ENCODE measurements at regions not wholly inside any gene's neighbourhood (a gene's known extent, or its start where the extent isn't known, plus 50 kb on each side); places are given as distances from the start of the nearest gene placed in this dataset.

DNA sequence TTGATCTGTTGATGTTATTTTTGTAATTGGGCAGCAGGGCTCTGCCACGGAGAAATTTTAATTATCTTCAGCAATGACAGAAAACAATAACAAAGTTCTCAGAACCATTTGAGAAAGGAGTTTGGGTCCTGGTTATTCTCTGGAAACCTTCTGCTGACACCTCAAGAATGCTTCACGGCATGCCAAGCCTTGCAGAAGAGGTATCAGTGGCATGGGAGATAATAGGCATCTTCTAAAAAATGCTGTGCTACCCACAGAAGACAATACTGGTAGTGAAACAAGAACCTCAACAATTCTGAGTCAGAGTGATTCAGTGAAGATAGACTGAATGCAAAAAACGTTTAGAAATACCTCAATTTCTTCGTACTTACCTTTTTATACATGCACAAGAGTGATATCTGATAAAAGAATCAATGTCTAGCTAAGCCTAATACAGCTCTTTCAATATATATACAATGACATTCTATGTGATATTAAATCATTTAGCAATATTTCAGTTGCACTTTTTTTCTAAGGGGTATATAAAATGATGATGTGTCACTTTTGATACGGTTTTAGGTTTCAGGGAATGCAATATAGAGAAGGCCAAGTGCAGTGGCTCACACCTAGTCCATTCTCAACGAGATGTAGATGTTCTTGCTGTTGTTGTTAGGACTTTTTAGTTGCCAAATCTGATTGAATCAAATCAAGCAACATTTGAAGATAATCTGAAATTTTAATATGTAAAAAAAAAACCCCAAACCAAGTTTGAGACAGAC lies 110.4 kb upstream of the COL21A1 start:
- intact Hi-C loops (cut with micrococcal nuclease): no loop called here
- H3K4me3 Mint-ChIP-seq: no peak overlapping the region
- H3K4me1 Mint-ChIP-seq (ENCODE audit: low read depth): no peaks in the 10 kb centered on the region
- CTCF ChIA-PET: interaction anchor here (0.6 to 2.5 kb wide), 7 partner anchors 46 to 563 kb away, joined by 3 to 15 read pairs (median 8); no protein-coding TSS in a partner anchor
- DNase-seq: no peak
- no peaks in the 10 kb centered on the region for H3K36me3 Mint-ChIP-seq (ENCODE audit: low read depth)
- no peak overlapping the region for H3K27ac Mint-ChIP-seq
- H3K27me3 Mint-ChIP-seq (ENCODE audit: low read depth): no peaks in the 10 kb centered on the region
- H3K9me3 Mint-ChIP-seq: peaks cover 2% of the 10 kb centered on the region

DNA sequence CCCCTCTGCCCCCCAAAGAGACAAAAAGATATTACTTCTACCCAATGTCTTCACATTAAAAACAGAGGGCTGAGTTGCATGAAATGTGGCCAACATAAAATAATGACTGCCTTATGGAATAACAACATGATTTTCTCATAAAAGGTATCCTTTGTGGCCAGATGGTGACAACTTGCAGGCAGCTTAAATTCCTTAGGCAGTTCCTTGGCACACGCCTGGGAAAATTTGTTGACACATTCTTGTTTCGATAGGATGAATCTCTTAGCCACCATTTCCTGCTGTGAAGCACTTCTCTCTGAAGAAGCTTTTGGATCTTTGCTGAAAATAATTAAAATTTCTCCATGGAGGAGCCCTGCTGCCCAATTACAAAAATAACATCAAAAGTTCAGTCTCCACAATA lies 109.0 kb upstream of the COL21A1 start:
- Mint-ChIP-seq H3K9me3 (peaks cover 2% of the 10 kb centered on the region), H3K4me1 (ENCODE audit: low read depth) (no peaks in the 10 kb centered on the region), H3K27ac (no peak overlapping the region), H3K36me3 (ENCODE audit: low read depth) (no peaks in the 10 kb centered on the region), H3K27me3 (ENCODE audit: low read depth) (no peaks in the 10 kb centered on the region), H3K4me3 (no peak overlapping the region)
- intact Hi-C loops (cut with micrococcal nuclease): no loop called here
- CTCF ChIA-PET: interaction anchor here (1.4 to 2.5 kb wide), 2 partner anchors 214 to 237 kb away, joined by 4 to 9 read pairs; no protein-coding TSS in a partner anchor
- no peak for DNase-seq

DNA sequence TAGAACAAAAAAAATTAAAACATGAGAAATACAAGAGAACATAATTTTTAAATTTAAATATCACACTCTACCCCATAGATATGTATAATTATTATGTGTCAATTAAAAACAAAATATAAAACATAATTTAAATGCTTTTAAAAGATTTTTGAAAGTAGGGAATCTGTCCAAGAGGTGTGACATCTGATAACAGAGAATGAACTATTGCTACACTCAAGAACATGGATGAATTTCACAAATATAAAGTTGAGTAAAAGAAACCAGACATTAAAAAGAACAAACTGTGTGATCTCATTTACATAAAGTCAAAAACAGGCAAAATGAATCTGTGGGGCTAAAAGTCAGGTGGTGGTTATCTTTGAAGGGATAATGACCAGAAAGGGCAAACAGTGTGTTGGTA lies 106.5 kb upstream of the COL21A1 start:
- Mint-ChIP-seq H3K4me1 (ENCODE audit: low read depth) (no peaks in the 10 kb centered on the region), H3K4me3 (no peak overlapping the region), H3K27me3 (ENCODE audit: low read depth) (no peaks in the 10 kb centered on the region), H3K36me3 (ENCODE audit: low read depth) (no peaks in the 10 kb centered on the region), H3K27ac (no peak overlapping the region), H3K9me3 (peaks cover 2% of the 10 kb centered on the region)
- DNase-seq: no peak
- intact Hi-C loops (cut with micrococcal nuclease): no loop called here
- CTCF ChIA-PET: interaction anchor here (1.0 kb wide), 2 partner anchors 284 to 344 kb away, joined by 3 read pairs; no protein-coding TSS in a partner anchor

DNA sequence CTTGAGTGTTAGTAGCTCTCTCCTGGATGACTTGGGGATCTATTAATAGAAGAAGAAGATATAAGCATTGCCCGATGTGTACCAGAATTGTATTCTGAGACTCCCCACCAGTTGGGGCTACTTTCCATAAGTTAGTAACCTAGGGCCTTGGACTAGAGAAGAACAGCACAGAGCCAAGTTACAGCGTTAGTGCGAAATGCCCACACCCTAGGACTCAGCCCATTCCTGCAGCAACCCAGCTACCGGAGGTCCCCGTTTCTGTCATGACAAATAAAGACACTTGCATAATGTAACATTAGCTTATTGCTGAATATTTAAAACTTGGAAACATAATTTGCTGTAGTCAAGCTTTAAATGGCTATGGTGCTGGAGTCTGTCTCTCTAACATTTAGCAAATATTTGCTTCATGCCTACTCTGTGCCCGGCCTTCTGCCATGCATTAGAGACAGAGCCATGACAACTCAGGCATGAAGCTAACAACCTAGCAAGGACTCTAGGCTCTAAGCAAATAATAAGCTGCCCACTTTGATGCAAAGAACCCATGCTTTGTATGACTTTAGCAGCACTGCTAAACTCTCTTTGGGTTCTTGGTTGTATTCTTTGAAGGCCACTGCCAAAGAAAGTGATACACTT lies 103.4 kb upstream of the COL21A1 start:
- H3K27ac Mint-ChIP-seq: no peak overlapping the region
- no peaks in the 10 kb centered on the region for H3K36me3 Mint-ChIP-seq (ENCODE audit: low read depth)
- intact Hi-C loops (cut with micrococcal nuclease): no loop called here
- peaks cover 11% of the 10 kb centered on the region for H3K27me3 Mint-ChIP-seq (ENCODE audit: low read depth)
- H3K4me3 Mint-ChIP-seq: no peak overlapping the region
- no peaks in the 10 kb centered on the region for H3K4me1 Mint-ChIP-seq (ENCODE audit: low read depth)
- no peak for DNase-seq
- peaks cover 2% of the 10 kb centered on the region for H3K9me3 Mint-ChIP-seq
- CTCF ChIA-PET: interaction anchor here (0.9 to 1.6 kb wide), 2 partner anchors 219 to 289 kb away, joined by 3 to 6 read pairs; no protein-coding TSS in a partner anchor

DNA sequence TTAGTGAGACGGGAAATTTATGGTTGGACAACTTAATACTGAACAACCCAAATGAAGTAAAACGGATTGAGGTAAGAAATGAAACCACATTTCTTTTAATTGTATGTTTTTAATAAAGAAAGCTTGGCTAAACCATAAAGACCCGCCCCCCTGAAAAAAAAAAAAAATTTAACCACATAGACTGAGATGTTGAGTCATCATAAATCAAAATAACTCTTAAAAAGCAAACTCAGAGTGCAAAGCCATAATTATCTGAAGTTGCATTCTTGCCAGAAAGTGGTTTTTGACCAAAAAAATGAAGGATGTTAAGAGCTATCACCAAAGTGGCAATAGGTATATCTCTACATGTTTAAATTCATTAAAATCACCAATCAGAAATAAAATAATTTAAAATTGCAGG lies 101.8 kb upstream of the COL21A1 start:
- Mint-ChIP-seq H3K4me3 (no peak overlapping the region), H3K9me3 (peaks cover 2% of the 10 kb centered on the region), H3K27me3 (ENCODE audit: low read depth) (peaks cover 11% of the 10 kb centered on the region), H3K4me1 (ENCODE audit: low read depth) (no peaks in the 10 kb centered on the region), H3K27ac (no peak overlapping the region), H3K36me3 (ENCODE audit: low read depth) (no peaks in the 10 kb centered on the region)
- CTCF ChIA-PET: interaction anchor here (0.7 kb wide), 1 partner anchor 41 kb away, joined by 9 read pairs; no protein-coding TSS in a partner anchor
- intact Hi-C loops (cut with micrococcal nuclease): no loop called here
- DNase-seq: no peak

DNA sequence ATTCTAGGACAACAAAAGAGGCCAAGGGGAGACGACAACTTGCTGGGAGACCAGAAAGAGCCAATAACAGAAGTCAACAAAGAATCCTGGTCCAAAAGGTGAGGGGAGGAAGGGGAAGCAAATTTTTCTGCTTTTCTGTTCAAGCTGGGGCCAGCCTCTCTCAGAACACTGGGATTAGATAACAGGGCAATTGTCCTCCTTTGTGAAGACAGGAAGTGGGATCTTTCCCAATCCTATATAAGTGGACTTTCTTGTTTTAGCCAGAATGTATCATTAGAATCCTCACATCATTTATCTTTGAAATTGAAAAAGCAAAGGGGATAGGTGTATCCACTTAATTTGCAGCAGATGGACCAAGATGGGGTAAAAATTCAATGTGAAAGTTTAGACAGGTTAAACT lies 101.2 kb upstream of the COL21A1 start:
- peaks cover 1% of the 10 kb centered on the region for H3K9me3 Mint-ChIP-seq
- no peak for DNase-seq
- CTCF ChIA-PET: interaction anchor here (1.6 kb wide), 1 partner anchor 223 kb away, joined by 5 read pairs; no protein-coding TSS in a partner anchor

DNA sequence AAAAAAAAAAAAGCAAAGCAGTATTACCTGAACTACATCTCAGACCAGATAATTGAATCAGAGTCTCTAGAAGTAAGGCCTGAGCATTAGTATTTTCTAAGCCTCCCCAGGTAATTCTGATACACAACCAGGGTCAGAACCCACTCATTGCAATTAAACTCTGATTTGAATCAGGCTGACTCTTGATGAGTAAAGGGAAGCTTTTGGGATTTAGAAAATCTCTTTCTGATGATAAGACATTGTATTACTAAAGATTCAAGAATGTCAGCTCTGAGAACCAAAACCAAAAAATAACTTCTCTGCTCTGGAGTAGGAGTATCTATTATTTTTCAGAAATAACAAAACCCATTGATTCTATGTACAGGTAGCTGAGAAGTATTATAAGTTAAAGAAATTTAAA lies 100.1 kb upstream of the COL21A1 start:
- DNase-seq: no peak
- Mint-ChIP-seq H3K4me3 (no peak overlapping the region), H3K9me3 (no peaks in the 10 kb centered on the region), H3K27ac (no peak overlapping the region), H3K4me1 (ENCODE audit: low read depth) (no peaks in the 10 kb centered on the region), H3K36me3 (ENCODE audit: low read depth) (no peaks in the 10 kb centered on the region), H3K27me3 (ENCODE audit: low read depth) (peaks cover 11% of the 10 kb centered on the region)
- CTCF ChIA-PET: interaction anchor here (1.6 kb wide), 1 partner anchor 224 kb away, joined by 5 read pairs; no protein-coding TSS in a partner anchor
- intact Hi-C loops (cut with micrococcal nuclease): no loop called here

More for the DNA sequence above, 101.2 kb upstream of the COL21A1 start:
- no peaks in the 10 kb centered on the region for H3K4me1 Mint-ChIP-seq (ENCODE audit: low read depth)
- H3K27ac Mint-ChIP-seq: no peak overlapping the region
- H3K36me3 Mint-ChIP-seq (ENCODE audit: low read depth): no peaks in the 10 kb centered on the region
- intact Hi-C loops (cut with micrococcal nuclease): no loop called here
- no peak overlapping the region for H3K4me3 Mint-ChIP-seq
- H3K27me3 Mint-ChIP-seq (ENCODE audit: low read depth): peaks cover 11% of the 10 kb centered on the region

DNA sequence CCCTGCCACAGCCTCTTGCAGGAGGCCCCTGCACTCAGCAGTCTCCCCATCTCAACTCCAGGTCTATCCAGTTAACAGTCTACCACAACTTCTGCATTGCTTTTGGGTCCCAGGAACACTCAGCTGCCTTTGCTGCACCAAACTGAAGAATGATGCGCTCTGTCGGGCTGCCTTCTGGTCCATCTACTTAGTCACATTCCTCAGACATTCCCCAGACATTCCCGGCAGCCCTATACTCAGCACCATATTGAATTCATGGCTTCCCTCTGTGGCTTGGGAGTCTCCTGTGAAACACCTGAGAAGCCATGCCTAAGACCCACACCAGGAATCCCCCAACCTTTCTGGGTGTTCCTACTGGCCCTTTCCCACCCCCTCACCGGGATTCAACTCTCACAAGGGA lies 99.6 kb upstream of the COL21A1 start:
- CTCF ChIA-PET: interaction anchor here (1.6 kb wide), 1 partner anchor 224 kb away, joined by 5 read pairs; no protein-coding TSS in a partner anchor
- Mint-ChIP-seq H3K27ac (no peak overlapping the region), H3K4me1 (ENCODE audit: low read depth) (no peaks in the 10 kb centered on the region), H3K4me3 (no peak overlapping the region), H3K27me3 (ENCODE audit: low read depth) (peaks cover 11% of the 10 kb centered on the region), H3K36me3 (ENCODE audit: low read depth) (no peaks in the 10 kb centered on the region), H3K9me3 (no peaks in the 10 kb centered on the region)
- no peak for DNase-seq
- intact Hi-C loops (cut with micrococcal nuclease): no loop called here

DNA sequence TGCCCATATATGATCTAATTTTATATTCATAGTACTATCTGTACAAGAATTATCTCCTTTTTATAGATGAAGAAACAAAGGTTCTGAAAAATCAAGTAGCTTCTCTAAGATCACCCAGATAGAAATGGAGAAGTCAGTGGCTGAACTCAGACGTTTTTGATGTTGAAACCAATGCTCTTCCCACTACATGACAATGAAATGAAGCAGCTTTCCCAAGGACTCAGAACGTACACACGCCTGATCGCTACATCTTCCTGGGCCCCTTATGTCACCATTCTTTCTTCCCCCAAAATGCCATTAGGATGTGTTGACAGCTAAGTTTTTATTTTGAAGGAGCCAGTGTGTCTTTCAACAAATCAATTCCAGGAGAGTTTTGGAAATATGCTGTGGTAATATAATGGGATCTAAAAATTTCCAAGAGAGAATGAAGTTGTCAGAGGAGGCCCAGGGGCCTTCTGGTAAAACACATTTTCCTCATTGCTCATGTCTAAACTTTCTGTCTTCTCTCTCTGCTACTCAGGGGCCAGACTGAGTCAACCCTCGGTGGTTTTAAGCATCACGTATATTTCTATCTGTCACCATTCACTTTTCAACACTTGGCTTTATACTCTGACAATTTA lies 98.1 kb upstream of the COL21A1 start:
- Mint-ChIP-seq H3K27ac (no peak overlapping the region), H3K9me3 (no peaks in the 10 kb centered on the region), H3K4me1 (ENCODE audit: low read depth) (no peaks in the 10 kb centered on the region), H3K36me3 (ENCODE audit: low read depth) (no peaks in the 10 kb centered on the region), H3K27me3 (ENCODE audit: low read depth) (peaks cover 13% of the 10 kb centered on the region), H3K4me3 (no peak overlapping the region)
- CTCF ChIA-PET: interaction anchor here (0.6 kb wide), 1 partner anchor 417 kb away, joined by 5 read pairs; no protein-coding TSS in a partner anchor
- intact Hi-C loops (cut with micrococcal nuclease): no loop called here
- DNase-seq: no peak

DNA sequence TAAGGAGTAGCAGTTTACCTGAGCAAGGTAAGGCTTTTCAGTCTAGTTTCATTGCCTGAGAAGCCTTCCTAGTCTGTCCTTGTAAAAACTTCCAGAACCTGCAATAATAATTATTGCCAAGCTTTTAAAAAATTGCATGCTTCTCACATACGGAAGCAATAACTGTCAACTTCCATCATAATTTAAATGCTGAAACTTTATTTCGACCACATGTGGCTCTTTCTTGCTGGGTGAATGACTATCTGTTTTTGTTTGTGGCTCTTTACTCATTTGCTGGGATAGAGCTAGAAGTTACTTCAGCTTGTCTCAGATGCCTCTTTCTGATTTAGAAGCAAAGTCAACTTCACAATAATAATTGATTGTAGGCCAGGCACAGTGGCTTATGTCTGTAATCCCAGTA lies 95.9 kb upstream of the COL21A1 start:
- Mint-ChIP-seq H3K27me3 (ENCODE audit: low read depth) (peaks cover 17% of the 10 kb centered on the region), H3K36me3 (ENCODE audit: low read depth) (no peaks in the 10 kb centered on the region), H3K4me3 (no peak overlapping the region), H3K9me3 (no peaks in the 10 kb centered on the region), H3K4me1 (ENCODE audit: low read depth) (no peaks in the 10 kb centered on the region), H3K27ac (no peak overlapping the region)
- DNase-seq: no peak
- CTCF ChIA-PET: no interaction called here
- intact Hi-C loops (cut with micrococcal nuclease): no loop called here

DNA sequence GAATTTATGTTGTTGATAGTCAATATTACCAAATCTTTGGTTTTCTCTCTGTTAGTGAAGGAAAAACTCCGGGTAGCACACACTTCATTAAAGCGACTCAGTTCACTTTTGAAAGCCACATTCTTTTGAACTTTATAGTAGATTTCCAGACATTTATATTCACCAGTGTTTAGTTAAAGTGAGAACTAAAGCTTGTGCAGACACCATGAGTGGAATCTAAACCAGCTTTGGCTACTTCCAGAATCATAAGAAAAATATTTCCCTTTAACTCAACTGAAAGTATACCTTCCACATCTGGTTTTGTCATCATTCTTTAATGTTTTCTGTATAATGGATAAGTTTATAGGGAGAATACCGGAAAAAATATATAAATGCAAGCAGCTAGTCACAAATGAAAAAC lies 92.1 kb upstream of the COL21A1 start:
- Mint-ChIP-seq H3K9me3 (no peaks in the 10 kb centered on the region), H3K4me3 (no peak overlapping the region), H3K36me3 (ENCODE audit: low read depth) (no peaks in the 10 kb centered on the region), H3K27me3 (ENCODE audit: low read depth) (peaks cover 9% of the 10 kb centered on the region), H3K27ac (no peak overlapping the region), H3K4me1 (ENCODE audit: low read depth) (no peaks in the 10 kb centered on the region)
- no peak for DNase-seq
- intact Hi-C loops (cut with micrococcal nuclease): no loop called here
- CTCF ChIA-PET: no interaction called here

DNA sequence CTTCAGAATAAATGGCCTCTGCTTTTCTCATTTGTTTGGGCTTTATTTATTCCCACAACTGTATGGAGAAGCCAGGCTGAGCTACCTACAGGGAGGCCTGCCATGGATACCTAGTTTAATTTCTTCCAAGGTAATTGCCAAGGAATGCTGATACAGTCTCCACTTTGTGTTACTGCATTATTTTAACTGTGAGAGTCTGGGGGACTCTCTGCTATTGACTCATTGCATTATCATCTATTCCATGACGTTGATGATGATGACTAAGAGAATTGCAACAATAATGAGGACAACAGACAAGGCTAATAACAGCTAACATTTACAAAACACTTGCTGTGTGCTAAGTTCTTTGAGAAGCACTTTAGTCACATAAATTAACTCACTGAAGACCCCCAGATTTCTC lies 88.3 kb upstream of the COL21A1 start:
- intact Hi-C loops (cut with micrococcal nuclease): no loop called here
- Mint-ChIP-seq H3K4me3 (no peak overlapping the region), H3K4me1 (ENCODE audit: low read depth) (no peaks in the 10 kb centered on the region), H3K27ac (no peak overlapping the region), H3K27me3 (ENCODE audit: low read depth) (peaks cover 17% of the 10 kb centered on the region), H3K36me3 (ENCODE audit: low read depth) (no peaks in the 10 kb centered on the region), H3K9me3 (no peaks in the 10 kb centered on the region)
- no peak for DNase-seq
- CTCF ChIA-PET: no interaction called here
